Activated naive CD8-positive, alpha-beta T cell treated with anti-CD3 and anti-CD28 coated beads, Interleukin-2, amount 50 U/mL, for 24 hours (primary cell): ENCODE measurements at regions not wholly inside any gene's neighbourhood (a gene's known extent, or its start where the extent isn't known, plus 50 kb on each side); places are given as distances from the start of the nearest gene placed in this dataset.

Source experiments
- ATAC-seq: fragments of 150-1000 bp; cut with Tn5 transposase; one replicate; pipeline ENCODE4 v1.10.0; 2021
- DNase-seq: peaks from one replicate; pipeline ENCODE4 v3.0.0; 2021
- H3K27ac Mint-ChIP-seq: one replicate; pipeline ENCODE4 v1.8.0; 2021; ENCODE audit warnings: mild to moderate bottlenecking, mixed read lengths
- H3K27me3 Mint-ChIP-seq: one replicate; pipeline ENCODE4 v1.8.0; 2021; ENCODE audit warnings: mixed read lengths
- H3K36me3 Mint-ChIP-seq: one replicate; pipeline ENCODE4 v1.8.0; 2021; ENCODE audit warnings: low read depth, mixed read lengths
- H3K4me1 Mint-ChIP-seq: one replicate; pipeline ENCODE4 v1.8.0; 2021; ENCODE audit warnings: mixed read lengths
- H3K4me3 Mint-ChIP-seq: one replicate; pipeline ENCODE4 v1.8.0; 2021; ENCODE audit warnings: mild to moderate bottlenecking, moderate library complexity, mixed read lengths
- H3K9me3 Mint-ChIP-seq: one replicate; pipeline ENCODE4 v1.8.0; 2021; ENCODE audit warnings: mixed read lengths

- H3K36me3 Mint-ChIP-seq: no peaks in the 10 kb centered on the region
- no peaks in the 10 kb centered on the region for H3K4me1 Mint-ChIP-seq
- ATAC-seq (no peak), DNase-seq (no peak)
- H3K27ac Mint-ChIP-seq: no peak overlapping the region
- H3K27me3 Mint-ChIP-seq: no peaks in the 10 kb centered on the region
- H3K4me3 Mint-ChIP-seq: no peak overlapping the region
- no peaks in the 10 kb centered on the region for H3K9me3 Mint-ChIP-seq
These were observed 116.6 kb upstream of the SLC35B3 start for GRCh38 chr6:8551993-8552392.

- Mint-ChIP-seq H3K4me3 (no peak overlapping the region), H3K36me3 (no peaks in the 10 kb centered on the region), H3K27ac (no peak overlapping the region), H3K4me1 (no peaks in the 10 kb centered on the region), H3K9me3 (no peaks in the 10 kb centered on the region), H3K27me3 (no peaks in the 10 kb centered on the region)
- DNase-seq: no peak
- no peak for ATAC-seq
These were observed 116.0 kb upstream of the SLC35B3 start for GRCh38 chr6:8551386-8551785.

GRCh38 chr6:8549074-8549790 is 113.9 kb upstream of the SLC35B3 start:
- H3K27ac Mint-ChIP-seq: no peak overlapping the region
- no peaks in the 10 kb centered on the region for H3K9me3 Mint-ChIP-seq
- no peaks in the 10 kb centered on the region for H3K4me1 Mint-ChIP-seq
- DNase-seq (no peak), ATAC-seq (no peak)
- no peaks in the 10 kb centered on the region for H3K27me3 Mint-ChIP-seq
- H3K4me3 Mint-ChIP-seq: no peak overlapping the region
- H3K36me3 Mint-ChIP-seq: no peaks in the 10 kb centered on the region

- Mint-ChIP-seq H3K27me3 (no peaks in the 10 kb centered on the region), H3K9me3 (no peaks in the 10 kb centered on the region), H3K4me1 (no peaks in the 10 kb centered on the region), H3K27ac (no peak overlapping the region), H3K36me3 (no peaks in the 10 kb centered on the region), H3K4me3 (no peak overlapping the region)
- no peak for DNase-seq
- ATAC-seq: no peak
These were observed 111.2 kb upstream of the SLC35B3 start for GRCh38 chr6:8546496-8546895.

- ATAC-seq (no peak), DNase-seq (no peak)
- Mint-ChIP-seq H3K9me3 (peaks cover 9% of the 10 kb centered on the region), H3K4me1 (no peaks in the 10 kb centered on the region), H3K4me3 (no peak overlapping the region), H3K36me3 (no peaks in the 10 kb centered on the region), H3K27me3 (no peaks in the 10 kb centered on the region), H3K27ac (no peak overlapping the region)
These were observed 110.0 kb upstream of the SLC35B3 start for GRCh38 chr6:8545336-8545735.

- peaks cover 14% of the 10 kb centered on the region for H3K9me3 Mint-ChIP-seq
- H3K4me1 Mint-ChIP-seq: no peaks in the 10 kb centered on the region
- ATAC-seq: no peak
- no peak overlapping the region for H3K4me3 Mint-ChIP-seq
- no peak overlapping the region for H3K27ac Mint-ChIP-seq
- no peaks in the 10 kb centered on the region for H3K36me3 Mint-ChIP-seq
- DNase-seq: no peak
- no peaks in the 10 kb centered on the region for H3K27me3 Mint-ChIP-seq
These were observed 108.4 kb upstream of the SLC35B3 start for GRCh38 chr6:8543714-8544113.

- ATAC-seq: no peak
- no peaks in the 10 kb centered on the region for H3K4me1 Mint-ChIP-seq
- H3K4me3 Mint-ChIP-seq: no peak overlapping the region
- H3K27ac Mint-ChIP-seq: no peak overlapping the region
- no peaks in the 10 kb centered on the region for H3K27me3 Mint-ChIP-seq
- DNase-seq: no peak
- peaks cover 14% of the 10 kb centered on the region for H3K9me3 Mint-ChIP-seq
- no peaks in the 10 kb centered on the region for H3K36me3 Mint-ChIP-seq
These were observed 104.1 kb upstream of the SLC35B3 start for GRCh38 chr6:8539453-8539852.

- Mint-ChIP-seq H3K4me1 (no peaks in the 10 kb centered on the region), H3K4me3 (no peak overlapping the region), H3K27ac (no peak overlapping the region), H3K36me3 (no peaks in the 10 kb centered on the region), H3K27me3 (no peaks in the 10 kb centered on the region), H3K9me3 (peaks cover 13% of the 10 kb centered on the region)
- ATAC-seq (no peak), DNase-seq (no peak)
These were observed 100.8 kb upstream of the SLC35B3 start for GRCh38 chr6:8536122-8536521.

- H3K4me3 Mint-ChIP-seq: no peak overlapping the region
- no peak overlapping the region for H3K27ac Mint-ChIP-seq
- no peaks in the 10 kb centered on the region for H3K4me1 Mint-ChIP-seq
- H3K9me3 Mint-ChIP-seq: peaks cover 7% of the 10 kb centered on the region
- no peak for DNase-seq
- no peak for ATAC-seq
- H3K27me3 Mint-ChIP-seq: no peaks in the 10 kb centered on the region
- H3K36me3 Mint-ChIP-seq: no peaks in the 10 kb centered on the region
These were observed 100.2 kb upstream of the SLC35B3 start for GRCh38 chr6:8535519-8535918.

- ATAC-seq: no peak
- no peaks in the 10 kb centered on the region for H3K9me3 Mint-ChIP-seq
- no peaks in the 10 kb centered on the region for H3K4me1 Mint-ChIP-seq
- no peak for DNase-seq
- no peaks in the 10 kb centered on the region for H3K36me3 Mint-ChIP-seq
- H3K27ac Mint-ChIP-seq: no peak overlapping the region
- no peaks in the 10 kb centered on the region for H3K27me3 Mint-ChIP-seq
- no peak overlapping the region for H3K4me3 Mint-ChIP-seq
These were observed 95.6 kb upstream of the SLC35B3 start for GRCh38 chr6:8530785-8531435.

GRCh38 chr6:8529250-8529649 is 93.9 kb upstream of the SLC35B3 start:
- H3K27ac Mint-ChIP-seq: no peak overlapping the region
- DNase-seq (no peak), ATAC-seq (no peak)
- H3K27me3 Mint-ChIP-seq: no peaks in the 10 kb centered on the region
- no peaks in the 10 kb centered on the region for H3K9me3 Mint-ChIP-seq
- H3K4me3 Mint-ChIP-seq: no peak overlapping the region
- H3K4me1 Mint-ChIP-seq: no peaks in the 10 kb centered on the region
- no peaks in the 10 kb centered on the region for H3K36me3 Mint-ChIP-seq

- DNase-seq: no peak
- Mint-ChIP-seq H3K4me3 (no peak overlapping the region), H3K27ac (no peak overlapping the region), H3K4me1 (no peaks in the 10 kb centered on the region), H3K9me3 (no peaks in the 10 kb centered on the region), H3K27me3 (no peaks in the 10 kb centered on the region), H3K36me3 (no peaks in the 10 kb centered on the region)
- ATAC-seq: no peak
These were observed 92.5 kb upstream of the SLC35B3 start for GRCh38 chr6:8527818-8528217.

- no peaks in the 10 kb centered on the region for H3K27me3 Mint-ChIP-seq
- no peak overlapping the region for H3K27ac Mint-ChIP-seq
- DNase-seq: no peak
- no peaks in the 10 kb centered on the region for H3K4me1 Mint-ChIP-seq
- H3K4me3 Mint-ChIP-seq: no peak overlapping the region
- H3K9me3 Mint-ChIP-seq: no peaks in the 10 kb centered on the region
- no peak for ATAC-seq
- H3K36me3 Mint-ChIP-seq: no peaks in the 10 kb centered on the region
These were observed 91.3 kb upstream of the SLC35B3 start for GRCh38 chr6:8526624-8527023.

- no peak overlapping the region for H3K27ac Mint-ChIP-seq
- H3K4me3 Mint-ChIP-seq: no peak overlapping the region
- H3K27me3 Mint-ChIP-seq: no peaks in the 10 kb centered on the region
- H3K36me3 Mint-ChIP-seq: no peaks in the 10 kb centered on the region
- ATAC-seq: no peak
- H3K9me3 Mint-ChIP-seq: peaks cover 6% of the 10 kb centered on the region
- no peaks in the 10 kb centered on the region for H3K4me1 Mint-ChIP-seq
- no peak for DNase-seq
These were observed 90.0 kb upstream of the SLC35B3 start for GRCh38 chr6:8525370-8525769.

- Mint-ChIP-seq H3K4me1 (no peaks in the 10 kb centered on the region), H3K4me3 (no peak overlapping the region), H3K36me3 (no peaks in the 10 kb centered on the region), H3K9me3 (no peaks in the 10 kb centered on the region), H3K27me3 (no peaks in the 10 kb centered on the region), H3K27ac (no peak overlapping the region)
- DNase-seq (no peak), ATAC-seq (no peak)
These were observed 77.8 kb upstream of the SLC35B3 start for GRCh38 chr6:8513174-8513573.
